GM06990 (cell line): ENCODE measurements at regions not wholly inside any gene's neighbourhood (a gene's known extent, or its start where the extent isn't known, plus 50 kb on each side); places are given as distances from the start of the nearest gene placed in this dataset.
"Not testable (repeated sequence)": the region's sequence is repeated elsewhere in the genome, so short reads cannot be mapped to it uniquely, and the experiment has no call there.

Experiments
- DNase-seq: peaks from one replicate; pipeline ENCODE4 v3.0.0-alpha.2; 2011; ENCODE audit not compliant: insufficient read length; ENCODE audit errors: extremely low read depth
- H3K27me3 ChIP-seq: replicated peaks from 2 replicates; pipeline ENCODE4 v1.6.0; 2011; ENCODE audit warnings: low read length; ENCODE audit not compliant: control insufficient read depth, insufficient read depth
- H3K36me3 ChIP-seq: 2 replicates; pipeline ENCODE4 v1.5.1; 2011; ENCODE audit warnings: low read length; ENCODE audit not compliant: control insufficient read depth, insufficient read depth
- H3K4me3 ChIP-seq: replicated peaks from 2 replicates; pipeline ENCODE4 v1.5.1; 2011; ENCODE audit warnings: low read depth, mild to moderate bottlenecking, control low read depth, low read length
- CTCF ChIP-seq: IDR thresholded peaks from 2 replicates; pipeline ENCODE4 v1.5.1; 2011; ENCODE audit warnings: low read length, control low read depth, mild to moderate bottlenecking, inconsistent platforms; ENCODE audit not compliant: insufficient read depth, poor library complexity, severe bottlenecking

GRCh38 chrX:85570496-85570895 is 191.0 kb upstream of the POF1B start:
- DNase-seq, result no peak
- Histone ChIP-seq H3K27me3 (no peaks in the 10 kb centered on the region), H3K36me3 (no peaks in the 10 kb centered on the region), H3K4me3 (no peak overlapping the region)
- no peak for TF ChIP-seq CTCF

GRCh38 chrX:85569686-85570085 is 190.2 kb upstream of the POF1B start:
- H3K36me3 ChIP-seq, result no peaks in the 10 kb centered on the region
- no peaks in the 10 kb centered on the region for H3K27me3 ChIP-seq
- no peak for DNase-seq

GRCh38 chrX:85569096-85569495 is 189.6 kb upstream of the POF1B start:
- H3K36me3 ChIP-seq, result no peaks in the 10 kb centered on the region
- no peaks in the 10 kb centered on the region for H3K27me3 ChIP-seq
- TF ChIP-seq CTCF, result no peak
- no peak overlapping the region for H3K4me3 ChIP-seq
- DNase-seq, result no peak

More at GRCh38 chrX:85569686-85570085, 190.2 kb upstream of the POF1B start:
- H3K4me3 ChIP-seq, result no peak overlapping the region
- TF ChIP-seq CTCF, result no peak

- H3K27me3 ChIP-seq, result no peaks in the 10 kb centered on the region
- no peak for TF ChIP-seq CTCF
These were observed 181.8 kb upstream of the POF1B start for GRCh38 chrX:85561231-85561630.

GRCh38 chrX:85544609-85545008 is 165.1 kb upstream of the POF1B start:
- Histone ChIP-seq H3K4me3 (no peak overlapping the region), H3K27me3 (no peaks in the 10 kb centered on the region), H3K36me3 (no peaks in the 10 kb centered on the region)
- no peak for DNase-seq
- peak; percentile 29 for TF ChIP-seq CTCF

More at GRCh38 chrX:85561231-85561630, 181.8 kb upstream of the POF1B start:
- Histone ChIP-seq H3K4me3 (no peak overlapping the region), H3K36me3 (no peaks in the 10 kb centered on the region)
- DNase-seq, result no peak

- H3K4me3 ChIP-seq, result no peak overlapping the region
- TF ChIP-seq CTCF, result no peak
- H3K36me3 ChIP-seq, result no peaks in the 10 kb centered on the region
- H3K27me3 ChIP-seq, result no peaks in the 10 kb centered on the region
- no peak for DNase-seq
These were observed 164.4 kb upstream of the POF1B start for GRCh38 chrX:85543866-85544265.

GRCh38 chrX:85529141-85529540 is 149.7 kb upstream of the POF1B start:
- not testable (repeated sequence) for H3K27me3 ChIP-seq, H3K4me3 ChIP-seq, DNase-seq, H3K36me3 ChIP-seq
